KMS-11 (cell line): ENCODE measurements at regions not wholly inside any gene's neighbourhood (a gene's known extent, or its start where the extent isn't known, plus 50 kb on each side); places are given as distances from the start of the nearest gene placed in this dataset.
"Not testable (repeated sequence)": the region's sequence is repeated elsewhere in the genome, so short reads cannot be mapped to it uniquely, and the experiment has no call there.

Source experiments
- H2AFZ ChIP-seq: fragments of 200-600 bp; sonication (generic); 2 replicates; pipeline ENCODE4 v1.6.1; 2016; ENCODE audit warnings: antibody characterized with exemption, mixed run types, low read depth
- H3K27ac ChIP-seq: fragments of 200-600 bp; sonication (generic); 2 replicates; pipeline ENCODE4 v1.6.1; 2016; ENCODE audit warnings: mild to moderate bottlenecking, mixed run types
- H3K27me3 ChIP-seq: fragments of 200-600 bp; sonication (generic); 2 replicates; pipeline ENCODE4 v1.6.1; 2017; ENCODE audit warnings: mild to moderate bottlenecking, low read depth, mixed run types, moderate library complexity; ENCODE audit not compliant: insufficient read depth
- H3K36me3 ChIP-seq: fragments of 200-600 bp; sonication (generic); 2 replicates; pipeline ENCODE4 v1.6.1; 2017; ENCODE audit warnings: mild to moderate bottlenecking, mixed run types; ENCODE audit not compliant: insufficient read depth
- H3K4me1 ChIP-seq: fragments of 200-600 bp; sonication (generic); 2 replicates; pipeline ENCODE4 v1.6.1; 2016; ENCODE audit warnings: mild to moderate bottlenecking, low read depth, mixed run types; ENCODE audit not compliant: poor library complexity, severe bottlenecking
- H3K4me2 ChIP-seq: fragments of 200-600 bp; sonication (generic); 2 replicates; pipeline ENCODE4 v1.7.0; 2016; ENCODE audit warnings: mild to moderate bottlenecking, mixed run types
- H3K4me3 ChIP-seq: fragments of 200-600 bp; sonication (generic); IDR thresholded peaks from 2 replicates; pipeline ENCODE4 v1.6.1; 2017; ENCODE audit warnings: low read depth, low read length, mixed read lengths; ENCODE audit not compliant: insufficient read depth
- H3K79me2 ChIP-seq: fragments of 200-600 bp; sonication (generic); 2 replicates; pipeline ENCODE4 v1.6.1; 2016; ENCODE audit warnings: low read depth, mixed run types; ENCODE audit not compliant: insufficient read depth
- H3K9ac ChIP-seq: fragments of 200-600 bp; sonication (generic); 2 replicates; pipeline ENCODE4 v1.6.1; 2016; ENCODE audit warnings: mild to moderate bottlenecking, mixed run types
- H4K20me1 ChIP-seq: fragments of 200-600 bp; sonication (generic); 2 replicates; pipeline ENCODE4 v1.6.1; 2016; ENCODE audit warnings: mild to moderate bottlenecking, mixed run types; ENCODE audit not compliant: insufficient read depth
- TF ChIP-seq, protein P1 (sequence below): fragments of 200-600 bp; sonication (generic); conservative IDR thresholded peaks from 2 replicates; pipeline ENCODE4 v1.6.1; 2017; ENCODE audit warnings: low read depth, mild to moderate bottlenecking, antibody characterized with exemption, low read length, moderate library complexity, mixed read lengths

DNA sequence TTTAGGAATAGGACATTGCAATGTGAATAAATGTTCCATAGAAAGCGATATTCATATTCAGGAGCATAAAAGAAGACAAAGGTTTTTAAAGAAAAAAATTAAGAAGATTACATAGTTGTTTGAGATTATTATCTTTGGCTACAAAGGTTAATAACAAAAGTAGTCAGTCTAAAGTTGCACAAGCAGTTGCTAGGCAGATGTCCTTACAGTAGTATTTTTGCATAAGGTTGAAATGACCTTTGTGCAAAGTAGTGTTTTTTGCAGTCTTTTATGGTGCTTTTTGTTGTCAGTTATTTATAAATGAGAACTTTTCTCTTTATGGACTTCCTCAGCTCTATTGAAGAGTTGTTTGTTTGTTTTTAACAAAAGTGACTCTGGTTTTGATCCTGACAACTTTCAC lies 447.8 kb downstream of the AMY1C start:
- TF ChIP-seq, protein P1, sequence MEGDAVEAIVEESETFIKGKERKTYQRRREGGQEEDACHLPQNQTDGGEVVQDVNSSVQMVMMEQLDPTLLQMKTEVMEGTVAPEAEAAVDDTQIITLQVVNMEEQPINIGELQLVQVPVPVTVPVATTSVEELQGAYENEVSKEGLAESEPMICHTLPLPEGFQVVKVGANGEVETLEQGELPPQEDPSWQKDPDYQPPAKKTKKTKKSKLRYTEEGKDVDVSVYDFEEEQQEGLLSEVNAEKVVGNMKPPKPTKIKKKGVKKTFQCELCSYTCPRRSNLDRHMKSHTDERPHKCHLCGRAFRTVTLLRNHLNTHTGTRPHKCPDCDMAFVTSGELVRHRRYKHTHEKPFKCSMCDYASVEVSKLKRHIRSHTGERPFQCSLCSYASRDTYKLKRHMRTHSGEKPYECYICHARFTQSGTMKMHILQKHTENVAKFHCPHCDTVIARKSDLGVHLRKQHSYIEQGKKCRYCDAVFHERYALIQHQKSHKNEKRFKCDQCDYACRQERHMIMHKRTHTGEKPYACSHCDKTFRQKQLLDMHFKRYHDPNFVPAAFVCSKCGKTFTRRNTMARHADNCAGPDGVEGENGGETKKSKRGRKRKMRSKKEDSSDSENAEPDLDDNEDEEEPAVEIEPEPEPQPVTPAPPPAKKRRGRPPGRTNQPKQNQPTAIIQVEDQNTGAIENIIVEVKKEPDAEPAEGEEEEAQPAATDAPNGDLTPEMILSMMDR: no peak
- no peak overlapping the region for H2AFZ ChIP-seq

DNA sequence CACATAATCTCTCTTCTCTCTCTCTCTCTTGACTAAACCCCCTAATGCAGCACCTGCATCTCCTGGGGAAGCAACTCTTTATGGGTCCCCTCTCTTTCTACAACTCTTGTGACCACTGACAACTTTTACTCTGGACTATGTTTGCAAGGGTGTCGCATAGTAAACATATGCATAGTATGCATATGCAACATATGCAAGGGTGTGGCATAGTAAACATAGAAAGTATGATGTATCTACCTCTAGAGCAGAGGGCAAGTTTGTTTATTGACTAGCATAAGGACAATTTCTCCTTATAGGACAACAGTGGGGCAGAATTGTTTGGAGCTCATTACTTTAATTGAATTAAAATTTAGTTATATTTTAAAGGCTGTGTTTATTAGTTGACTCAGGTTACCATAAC lies 462.5 kb downstream of the AMY1C start:
- Histone ChIP-seq H4K20me1 (no peaks in the 10 kb centered on the region), H3K79me2 (no peaks in the 10 kb centered on the region), H2AFZ (no peak overlapping the region), H3K4me1 (no peaks in the 10 kb centered on the region), H3K27ac (no peak overlapping the region), H3K4me2 (no peak overlapping the region), H3K9ac (no peak overlapping the region), H3K27me3 (no peaks in the 10 kb centered on the region), H3K36me3 (no peaks in the 10 kb centered on the region), H3K4me3 (no peak overlapping the region)
- TF ChIP-seq, protein P1: no peak

More for the DNA sequence above, 447.8 kb downstream of the AMY1C start:
- H4K20me1 ChIP-seq: no peaks in the 10 kb centered on the region
- H3K27me3 ChIP-seq: no peaks in the 10 kb centered on the region
- no peak overlapping the region for H3K4me3 ChIP-seq
- no peak overlapping the region for H3K9ac ChIP-seq
- no peaks in the 10 kb centered on the region for H3K4me1 ChIP-seq
- H3K79me2 ChIP-seq: no peaks in the 10 kb centered on the region
- no peak overlapping the region for H3K27ac ChIP-seq
- H3K36me3 ChIP-seq: no peaks in the 10 kb centered on the region
- no peak overlapping the region for H3K4me2 ChIP-seq

- H3K4me3 ChIP-seq, H3K27ac ChIP-seq, H3K9ac ChIP-seq, H3K79me2 ChIP-seq, H3K4me2 ChIP-seq, H3K36me3 ChIP-seq, H4K20me1 ChIP-seq, H3K27me3 ChIP-seq, H3K4me1 ChIP-seq, H2AFZ ChIP-seq: not testable (repeated sequence)
Measured at GRCh38 chr1:104217395-104217986, 467.8 kb downstream of the AMY1C start.

GRCh38 chr1:104229860-104230259 lies 480.2 kb downstream of the AMY1C start:
- no peak overlapping the region for H3K4me3 ChIP-seq
- H3K9ac ChIP-seq: no peak overlapping the region

GRCh38 chr1:104231676-104232075 lies 482.0 kb downstream of the AMY1C start:
- Histone ChIP-seq H3K4me1 (no peaks in the 10 kb centered on the region), H2AFZ (no peak overlapping the region), H4K20me1 (no peaks in the 10 kb centered on the region), H3K9ac (no peak overlapping the region), H3K4me3 (no peak overlapping the region), H3K27ac (no peak overlapping the region), H3K4me2 (no peak overlapping the region), H3K36me3 (no peaks in the 10 kb centered on the region), H3K27me3 (no peaks in the 10 kb centered on the region), H3K79me2 (no peaks in the 10 kb centered on the region)
- TF ChIP-seq, protein P1: no peak

More at GRCh38 chr1:104229860-104230259, 480.2 kb downstream of the AMY1C start:
- Histone ChIP-seq H3K36me3 (no peaks in the 10 kb centered on the region), H3K27ac (no peak overlapping the region), H2AFZ (no peak overlapping the region), H3K79me2 (no peaks in the 10 kb centered on the region), H3K4me1 (no peaks in the 10 kb centered on the region), H3K4me2 (no peak overlapping the region), H4K20me1 (no peaks in the 10 kb centered on the region), H3K27me3 (no peaks in the 10 kb centered on the region)
- TF ChIP-seq, protein P1: no peak
